NCI-H69 (cell line): ENCODE measurements at regions not wholly inside any gene's neighbourhood (a gene's known extent, or its start where the extent isn't known, plus 50 kb on each side); places are given as distances from the start of the nearest gene placed in this dataset.
"Not testable (repeated sequence)": the region's sequence is repeated elsewhere in the genome, so short reads cannot be mapped to it uniquely, and the experiment has no call there.

Source experiments
- DNase-seq: peaks from one replicate; lab custom pipeline; 2025; lab: John Stamatoyannopoulos, UW

GRCh38 chr18:60892441-60892840 lies 440.8 kb upstream of the CDH20 start:
- no peak for DNase-seq

- peak; percentile 73 for DNase-seq
Observed at GRCh38 chr18:60892855-60893254, 440.4 kb upstream of the CDH20 start.

GRCh38 chr18:60893355-60894097 lies 439.7 kb upstream of the CDH20 start:
- DNase-seq, result no peak

GRCh38 chr18:60894254-60894945 lies 438.8 kb upstream of the CDH20 start:
- DNase-seq, result peak; percentile 45

GRCh38 chr18:60895181-60895580 lies 438.0 kb upstream of the CDH20 start:
- DNase-seq, result peak; percentile 82

GRCh38 chr18:60898111-60898510 lies 435.1 kb upstream of the CDH20 start:
- peak; percentile 55 for DNase-seq

- no peak for DNase-seq
Observed at GRCh38 chr18:60905699-60906098, 427.5 kb upstream of the CDH20 start.

GRCh38 chr18:60910534-60910933 lies 422.7 kb upstream of the CDH20 start:
- DNase-seq, result no peak

GRCh38 chr18:60911504-60911903 lies 421.7 kb upstream of the CDH20 start:
- DNase-seq, result no peak

GRCh38 chr18:60915160-60915559 lies 418.1 kb upstream of the CDH20 start:
- DNase-seq, result no peak

GRCh38 chr18:60918862-60919261 lies 414.4 kb upstream of the CDH20 start:
- DNase-seq, result not testable (repeated sequence)

- no peak for DNase-seq
Observed at GRCh38 chr18:60925892-60926291, 407.3 kb upstream of the CDH20 start.

GRCh38 chr18:60929966-60930365 lies 403.3 kb upstream of the CDH20 start:
- DNase-seq, result no peak

GRCh38 chr18:60935041-60935910 lies 398.0 kb upstream of the CDH20 start:
- DNase-seq, result no peak

GRCh38 chr18:60936101-60936500 lies 397.1 kb upstream of the CDH20 start:
- no peak for DNase-seq

GRCh38 chr18:60943297-60943696 lies 389.9 kb upstream of the CDH20 start:
- peak; percentile 79 for DNase-seq

GRCh38 chr18:60950634-60951033 lies 382.6 kb upstream of the CDH20 start:
- no peak for DNase-seq

GRCh38 chr18:60951091-60951490 lies 382.1 kb upstream of the CDH20 start:
- DNase-seq, result no peak

- peak; percentile 98 for DNase-seq
Observed at GRCh38 chr18:60962625-60963024, 370.6 kb upstream of the CDH20 start.

GRCh38 chr18:60965856-60966255 lies 367.4 kb upstream of the CDH20 start:
- peak; percentile 83 for DNase-seq

GRCh38 chr18:60966876-60967275 lies 366.4 kb upstream of the CDH20 start:
- DNase-seq, result no peak

GRCh38 chr18:60975420-60975819 lies 357.8 kb upstream of the CDH20 start:
- no peak for DNase-seq

- no peak for DNase-seq
Observed at GRCh38 chr18:60976976-60977375, 356.3 kb upstream of the CDH20 start.
